ENCODE measurements at regions not wholly inside any gene's neighbourhood (a gene's known extent, or its start where the extent isn't known, plus 50 kb on each side); places are given as distances from the start of the nearest gene placed in this dataset.

DNA sequence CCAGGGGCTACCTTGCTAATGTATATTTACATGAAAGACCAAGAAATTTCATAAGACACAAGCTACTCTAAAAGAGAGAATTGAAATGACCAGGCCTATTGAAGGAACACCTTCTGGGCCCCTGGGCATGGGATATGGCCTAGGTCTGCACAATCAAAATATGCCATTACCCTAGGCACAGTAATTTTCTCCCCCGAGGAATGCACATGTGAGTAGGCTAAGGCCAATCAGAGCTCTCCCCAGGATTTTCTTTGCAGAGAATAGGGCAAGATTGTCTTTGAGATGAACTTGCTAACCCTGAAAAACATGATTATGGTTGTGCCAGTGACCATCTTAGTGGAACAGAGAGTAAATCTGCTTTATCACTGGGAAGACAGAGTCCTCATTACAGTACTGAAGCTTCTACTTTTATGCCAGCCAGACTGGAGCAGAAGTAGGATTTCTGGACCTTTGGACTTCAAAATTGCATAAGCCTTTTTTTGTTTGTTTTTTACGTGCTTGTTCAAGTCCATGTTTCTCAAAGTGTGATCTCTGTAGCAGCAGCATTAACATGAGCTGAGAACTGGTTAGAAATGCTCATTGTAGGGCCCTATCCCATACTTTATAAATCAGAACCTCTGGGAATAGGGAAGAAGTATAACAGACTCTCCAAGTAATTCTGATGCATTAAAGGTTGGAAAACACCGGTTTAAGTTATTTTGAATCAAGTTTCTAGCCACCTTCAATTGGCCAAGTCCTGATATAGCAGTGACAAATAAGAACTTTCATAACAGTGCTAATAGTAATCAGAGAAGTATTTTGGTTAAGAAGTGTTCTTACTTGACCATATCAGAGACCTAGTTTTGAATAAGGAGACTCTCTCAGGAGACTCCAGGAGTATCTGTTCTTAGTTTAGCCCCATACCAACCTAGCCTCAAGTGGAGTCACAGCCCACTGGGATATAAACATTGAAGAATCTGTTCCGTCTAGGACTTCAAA is 112.9 kb downstream of the LMO3 start:
- TF ChIP-seq, protein P1, sequence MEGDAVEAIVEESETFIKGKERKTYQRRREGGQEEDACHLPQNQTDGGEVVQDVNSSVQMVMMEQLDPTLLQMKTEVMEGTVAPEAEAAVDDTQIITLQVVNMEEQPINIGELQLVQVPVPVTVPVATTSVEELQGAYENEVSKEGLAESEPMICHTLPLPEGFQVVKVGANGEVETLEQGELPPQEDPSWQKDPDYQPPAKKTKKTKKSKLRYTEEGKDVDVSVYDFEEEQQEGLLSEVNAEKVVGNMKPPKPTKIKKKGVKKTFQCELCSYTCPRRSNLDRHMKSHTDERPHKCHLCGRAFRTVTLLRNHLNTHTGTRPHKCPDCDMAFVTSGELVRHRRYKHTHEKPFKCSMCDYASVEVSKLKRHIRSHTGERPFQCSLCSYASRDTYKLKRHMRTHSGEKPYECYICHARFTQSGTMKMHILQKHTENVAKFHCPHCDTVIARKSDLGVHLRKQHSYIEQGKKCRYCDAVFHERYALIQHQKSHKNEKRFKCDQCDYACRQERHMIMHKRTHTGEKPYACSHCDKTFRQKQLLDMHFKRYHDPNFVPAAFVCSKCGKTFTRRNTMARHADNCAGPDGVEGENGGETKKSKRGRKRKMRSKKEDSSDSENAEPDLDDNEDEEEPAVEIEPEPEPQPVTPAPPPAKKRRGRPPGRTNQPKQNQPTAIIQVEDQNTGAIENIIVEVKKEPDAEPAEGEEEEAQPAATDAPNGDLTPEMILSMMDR (IDR thresholded peaks at IDR 0.05), result no peak
- TF ChIP-seq POLR2AphosphoS5 (IDR thresholded peaks at IDR 0.05), result no peak
- no peak for TF ChIP-seq EP300 (IDR thresholded peaks at IDR 0.05)
- TF ChIP-seq POLR2A (IDR thresholded peaks at IDR 0.05), result no peak
